ENCODE measurements at regions not wholly inside any gene's neighbourhood (a gene's known extent, or its start where the extent isn't known, plus 50 kb on each side); places are given as distances from the start of the nearest gene placed in this dataset.

- TF ChIP-seq, protein P1, sequence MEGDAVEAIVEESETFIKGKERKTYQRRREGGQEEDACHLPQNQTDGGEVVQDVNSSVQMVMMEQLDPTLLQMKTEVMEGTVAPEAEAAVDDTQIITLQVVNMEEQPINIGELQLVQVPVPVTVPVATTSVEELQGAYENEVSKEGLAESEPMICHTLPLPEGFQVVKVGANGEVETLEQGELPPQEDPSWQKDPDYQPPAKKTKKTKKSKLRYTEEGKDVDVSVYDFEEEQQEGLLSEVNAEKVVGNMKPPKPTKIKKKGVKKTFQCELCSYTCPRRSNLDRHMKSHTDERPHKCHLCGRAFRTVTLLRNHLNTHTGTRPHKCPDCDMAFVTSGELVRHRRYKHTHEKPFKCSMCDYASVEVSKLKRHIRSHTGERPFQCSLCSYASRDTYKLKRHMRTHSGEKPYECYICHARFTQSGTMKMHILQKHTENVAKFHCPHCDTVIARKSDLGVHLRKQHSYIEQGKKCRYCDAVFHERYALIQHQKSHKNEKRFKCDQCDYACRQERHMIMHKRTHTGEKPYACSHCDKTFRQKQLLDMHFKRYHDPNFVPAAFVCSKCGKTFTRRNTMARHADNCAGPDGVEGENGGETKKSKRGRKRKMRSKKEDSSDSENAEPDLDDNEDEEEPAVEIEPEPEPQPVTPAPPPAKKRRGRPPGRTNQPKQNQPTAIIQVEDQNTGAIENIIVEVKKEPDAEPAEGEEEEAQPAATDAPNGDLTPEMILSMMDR (IDR thresholded peaks at IDR 0.05; ENCODE audit: insufficient read depth, low read length, missing control alignments), result peak; percentile 4
- no peak for DNase-seq (ENCODE audit: low read depth, low spot score)
- ChIA-PET CTCF (interaction anchor here (0.6 to 1.0 kb wide), 3 partner anchors 9 to 108 kb away, joined by 3 read pairs; no protein-coding TSS in a partner anchor), POLR2A (no interaction called here)
- no peak overlapping the region for H3K4me3 ChIP-seq (ENCODE audit: low read depth, low read length)
These were observed 60.3 kb upstream of the CSF3R start for GRCh38 chr1:36542962-36543515.

DNA sequence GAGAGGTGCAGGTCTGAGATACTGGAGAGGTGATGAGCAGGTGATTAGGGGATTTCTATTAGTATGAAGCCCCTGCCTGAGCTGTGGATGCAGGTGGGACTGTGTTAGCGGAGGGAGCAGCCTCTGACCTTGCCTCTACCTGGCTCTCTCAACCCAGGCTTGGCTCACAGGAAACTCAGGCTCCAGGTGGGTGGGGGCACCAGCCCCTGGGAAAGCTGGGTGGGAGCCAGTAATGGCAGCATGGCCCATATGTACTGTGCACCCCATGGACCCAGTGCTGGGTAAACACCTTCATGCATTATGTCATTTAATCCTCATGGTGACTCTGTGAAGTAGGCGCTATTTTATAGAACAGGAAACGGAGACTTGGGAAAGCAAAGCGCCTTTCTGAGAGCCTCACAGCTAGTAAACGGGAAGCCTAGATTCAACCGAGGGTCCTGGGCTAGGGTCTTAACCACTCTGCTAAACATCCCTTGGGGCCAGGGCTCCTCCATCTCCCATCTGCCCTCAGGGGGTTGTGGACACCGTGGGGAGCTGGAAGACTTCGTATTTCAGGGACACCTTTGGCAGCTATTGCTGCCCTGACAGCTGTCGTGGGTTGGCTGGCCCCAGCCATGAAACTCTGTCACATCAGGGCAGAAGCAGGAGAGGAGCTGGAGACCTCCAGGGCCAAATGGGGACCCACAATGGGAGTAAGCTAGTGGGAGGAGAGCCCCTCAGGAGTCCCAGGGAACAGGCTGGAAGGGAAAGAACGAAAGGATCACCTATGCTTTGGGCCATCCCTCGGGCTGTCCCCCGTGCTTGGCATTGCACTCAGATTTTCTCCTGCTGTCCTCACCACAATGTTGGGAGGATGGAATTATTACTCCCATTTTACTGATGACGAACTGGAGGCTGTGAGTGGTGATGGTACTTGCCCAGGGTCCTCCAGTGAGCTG is 59.6 kb upstream of the CSF3R start:
- ChIA-PET CTCF (interaction anchor here (0.6 to 1.0 kb wide), 2 partner anchors 10 to 107 kb away, joined by 3 read pairs; no protein-coding TSS in a partner anchor), POLR2A (no interaction called here)
- no peak overlapping the region for H3K4me3 ChIP-seq (ENCODE audit: low read depth, low read length)
- DNase-seq (ENCODE audit: low read depth, low spot score), result no peak
- TF ChIP-seq, protein P1 (IDR thresholded peaks at IDR 0.05; ENCODE audit: insufficient read depth, low read length, missing control alignments), result no peak

GRCh38 chr1:36540056-36540455 is 57.3 kb upstream of the CSF3R start:
- ChIA-PET POLR2A (no interaction called here), CTCF (no interaction called here)
- TF ChIP-seq, protein P1 (IDR thresholded peaks at IDR 0.05; ENCODE audit: insufficient read depth, low read length, missing control alignments), result no peak
- no peak overlapping the region for H3K4me3 ChIP-seq (ENCODE audit: low read depth, low read length)
- DNase-seq (ENCODE audit: low read depth, low spot score), result no peak

- DNase-seq (ENCODE audit: low read depth, low spot score), result no peak
- TF ChIP-seq, protein P1 (IDR thresholded peaks at IDR 0.05; ENCODE audit: insufficient read depth, low read length, missing control alignments), result no peak
- CTCF ChIA-PET, result no interaction called here
- POLR2A ChIA-PET, result no interaction called here
- no peak overlapping the region for H3K4me3 ChIP-seq (ENCODE audit: low read depth, low read length)
These were observed 56.8 kb upstream of the CSF3R start for GRCh38 chr1:36539526-36539925.

DNA sequence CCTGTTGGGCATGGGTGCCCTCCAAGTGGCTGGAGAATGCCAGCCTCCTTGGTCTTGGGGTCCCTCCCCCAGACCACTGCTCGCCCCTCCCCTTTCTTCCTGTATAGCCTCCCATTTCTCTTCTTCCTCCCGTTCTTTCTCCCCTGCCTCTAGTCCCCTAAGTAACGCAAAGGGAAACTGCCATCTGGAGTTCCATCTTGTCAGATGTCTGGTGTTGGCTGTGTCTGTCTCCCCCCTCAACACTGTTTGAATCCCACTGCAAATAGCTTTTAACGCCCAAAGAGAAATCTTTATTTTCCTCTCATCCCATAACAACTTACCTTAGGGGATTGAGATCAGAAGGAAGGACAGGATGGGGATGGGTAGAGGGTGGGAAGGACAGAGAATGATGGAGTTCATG is 55.3 kb upstream of the CSF3R start:
- no peak overlapping the region for H3K4me3 ChIP-seq (ENCODE audit: low read depth, low read length)
- DNase-seq (ENCODE audit: low read depth, low spot score), result no peak
- ChIA-PET CTCF (no interaction called here), POLR2A (no interaction called here)
- TF ChIP-seq, protein P1 (IDR thresholded peaks at IDR 0.05; ENCODE audit: insufficient read depth, low read length, missing control alignments), result no peak

DNA sequence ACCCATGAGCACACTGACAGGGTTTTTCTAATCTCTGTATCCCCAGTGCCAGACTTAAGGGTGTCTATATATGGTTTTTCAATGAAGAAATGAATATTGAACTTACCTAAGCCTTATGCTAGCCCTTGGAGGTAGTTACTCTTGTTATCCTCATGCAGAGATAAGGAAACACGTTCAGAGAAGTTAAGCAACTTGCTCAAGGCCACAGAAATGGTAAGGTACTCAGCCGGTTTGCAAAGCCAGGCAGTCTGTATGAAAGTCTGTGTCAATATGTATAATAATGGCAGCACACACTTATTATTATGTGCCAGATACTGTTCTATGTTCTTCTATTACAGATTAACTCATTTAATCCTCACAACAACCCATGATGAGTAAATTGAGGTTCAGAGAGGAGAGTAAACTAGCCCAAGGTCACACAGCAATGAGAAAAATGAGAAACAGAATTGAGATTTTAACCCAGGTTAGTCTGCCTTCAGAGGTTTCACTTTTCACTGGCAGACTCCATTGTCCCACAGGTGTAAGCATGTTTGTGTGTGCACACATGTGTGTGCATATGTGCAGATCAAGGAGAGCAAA is 54.6 kb upstream of the CSF3R start:
- no peak for DNase-seq (ENCODE audit: low read depth, low spot score)
- H3K4me3 ChIP-seq (ENCODE audit: low read depth, low read length), result no peak overlapping the region
- ChIA-PET CTCF (no interaction called here), POLR2A (no interaction called here)
- TF ChIP-seq, protein P1 (IDR thresholded peaks at IDR 0.05; ENCODE audit: insufficient read depth, low read length, missing control alignments), result no peak

All from AG04449 (cell line).